LNCaP clone FGC (cell line): ENCODE measurements at regions not wholly inside any gene's neighbourhood (a gene's known extent, or its start where the extent isn't known, plus 50 kb on each side); places are given as distances from the start of the nearest gene placed in this dataset.

Source experiments
- DNase-seq: peaks from one replicate; pipeline ENCODE4 v3.0.0-alpha.2; 2011; ENCODE audit warnings: low read depth
- H3K4me3 ChIP-seq: 2 replicates; pipeline ENCODE4 v1.5.1; 2011; ENCODE audit warnings: mild to moderate bottlenecking, low read depth, low read length, control low read depth
- CTCF ChIP-seq: IDR thresholded peaks from 2 replicates; pipeline ENCODE4 v1.5.1; 2012; ENCODE audit warnings: mild to moderate bottlenecking; ENCODE audit not compliant: control insufficient read depth, insufficient read depth; ENCODE audit errors: extremely low read depth

- no peak for TF ChIP-seq CTCF
- H3K4me3 ChIP-seq: no peak overlapping the region
- DNase-seq: no peak
Observed at GRCh38 chr9:126205265-126205664, 121.4 kb upstream of the MVB12B start.

- no peak for TF ChIP-seq CTCF
- H3K4me3 ChIP-seq: no peak overlapping the region
- DNase-seq: no peak
Observed at GRCh38 chr9:126205845-126206498, 120.7 kb upstream of the MVB12B start.

GRCh38 chr9:126207256-126207655, 119.4 kb upstream of the MVB12B start:
- no peak for TF ChIP-seq CTCF
- no peak overlapping the region for H3K4me3 ChIP-seq
- DNase-seq: peak; percentile 53

- no peak for TF ChIP-seq CTCF
- no peak for DNase-seq
- H3K4me3 ChIP-seq: no peak overlapping the region
Observed at GRCh38 chr9:126208216-126208758, 118.3 kb upstream of the MVB12B start.

GRCh38 chr9:126211441-126212074, 115.1 kb upstream of the MVB12B start:
- no peak overlapping the region for H3K4me3 ChIP-seq
- no peak for TF ChIP-seq CTCF
- no peak for DNase-seq

GRCh38 chr9:126215486-126215885, 111.1 kb upstream of the MVB12B start:
- DNase-seq: no peak
- H3K4me3 ChIP-seq: no peak overlapping the region
- no peak for TF ChIP-seq CTCF

GRCh38 chr9:126216826-126217225, 109.8 kb upstream of the MVB12B start:
- H3K4me3 ChIP-seq: no peak overlapping the region
- no peak for DNase-seq
- TF ChIP-seq CTCF: no peak
